ENCODE measurements at regions not wholly inside any gene's neighbourhood (a gene's known extent, or its start where the extent isn't known, plus 50 kb on each side); places are given as distances from the start of the nearest gene placed in this dataset.

- TF ChIP-seq CTCF (IDR thresholded peaks at IDR 0.05; ENCODE audit: low read length) (no peak), EZH2phosphoT487 (IDR thresholded peaks at IDR 0.05; ENCODE audit: low read length) (no peak)
Measured at GRCh38 chrX:125621588-125621927, 301.9 kb downstream of the TEX13C start.

Data from MM.1S (cell line).